ENCODE measurements at regions not wholly inside any gene's neighbourhood (a gene's known extent, or its start where the extent isn't known, plus 50 kb on each side); places are given as distances from the start of the nearest gene placed in this dataset.
"Not testable (repeated sequence)": the region's sequence is repeated elsewhere in the genome, so short reads cannot be mapped to it uniquely, and the experiment has no call there.

DNA sequence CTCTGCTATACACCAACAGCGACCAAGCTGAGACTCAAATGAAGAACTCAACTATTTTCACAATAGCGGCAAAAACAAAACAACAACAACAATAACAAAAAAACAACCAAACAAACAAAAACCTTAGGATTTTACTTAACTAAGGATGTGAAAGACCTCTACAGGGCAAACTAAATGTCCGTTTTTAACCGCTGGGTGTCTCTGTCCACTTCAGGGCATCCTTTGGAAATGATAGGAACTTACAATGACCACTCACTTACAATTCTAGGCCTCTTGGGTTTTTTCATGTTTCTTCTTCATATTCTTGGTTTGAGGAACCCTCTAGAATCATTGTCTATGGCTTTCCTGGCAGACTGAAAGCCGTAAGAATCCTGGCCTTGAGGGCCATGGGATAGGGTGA is 134.0 kb upstream of the FAM78B start:
- TF ChIP-seq CTCF (IDR thresholded peaks at IDR 0.05; ENCODE audit: borderline replicate concordance, control extremely low read depth, extremely low read depth, insufficient read depth, missing control alignments), result no peak
- in situ Hi-C loops (cut with MboI; ENCODE audit: low sequenced_read_pairs, unreplicated experiment), result no loop called here
- DNase-seq (ENCODE audit: low spot score), result no peak

DNA sequence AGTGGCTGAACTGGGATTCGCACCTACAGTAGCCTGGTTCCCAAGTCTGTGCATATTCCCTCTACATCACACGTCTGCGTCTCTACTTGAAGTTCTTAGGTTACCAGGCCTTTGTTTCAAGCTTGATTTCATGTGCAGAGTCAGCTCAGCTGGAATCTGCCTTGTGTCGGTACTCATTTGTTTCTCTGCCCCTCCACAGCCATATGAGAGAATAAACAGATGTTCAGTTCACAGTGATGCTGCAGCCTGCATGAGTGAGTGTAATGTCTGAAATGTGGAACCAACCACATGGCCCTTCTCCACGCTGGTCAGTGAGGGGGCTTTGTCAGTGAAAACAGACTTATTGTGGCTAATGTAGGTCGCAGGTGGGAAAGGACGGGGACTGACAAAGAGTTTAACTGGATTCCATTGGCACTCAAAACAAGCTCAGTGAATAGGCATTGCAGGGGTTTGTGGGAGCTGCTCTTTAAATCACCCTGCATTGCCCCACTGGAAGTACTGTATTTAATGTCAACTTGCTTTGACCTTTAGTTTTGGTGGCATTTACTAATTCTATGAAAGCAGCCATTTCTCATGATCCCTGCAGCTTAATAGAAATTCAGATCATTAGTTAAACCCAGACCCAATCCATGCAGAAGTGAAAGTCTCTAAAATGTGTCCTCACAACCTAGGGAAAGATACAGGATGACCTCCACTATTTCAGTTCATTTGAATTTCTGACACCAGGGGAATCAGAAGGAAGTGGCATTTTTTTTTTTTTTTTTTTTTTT is 136.4 kb upstream of the FAM78B start:
- in situ Hi-C loops (cut with MboI; ENCODE audit: low sequenced_read_pairs, unreplicated experiment), result no loop called here
- TF ChIP-seq CTCF (IDR thresholded peaks at IDR 0.05; ENCODE audit: borderline replicate concordance, control extremely low read depth, extremely low read depth, insufficient read depth, missing control alignments), result no peak
- DNase-seq (ENCODE audit: low spot score), result no peak

GRCh38 chr1:166304131-166304530 is 137.3 kb upstream of the FAM78B start:
- no peak for DNase-seq (ENCODE audit: low spot score)
- in situ Hi-C loops (cut with MboI; ENCODE audit: low sequenced_read_pairs, unreplicated experiment), result no loop called here
- TF ChIP-seq CTCF (IDR thresholded peaks at IDR 0.05; ENCODE audit: borderline replicate concordance, control extremely low read depth, extremely low read depth, insufficient read depth, missing control alignments), result no peak

DNA sequence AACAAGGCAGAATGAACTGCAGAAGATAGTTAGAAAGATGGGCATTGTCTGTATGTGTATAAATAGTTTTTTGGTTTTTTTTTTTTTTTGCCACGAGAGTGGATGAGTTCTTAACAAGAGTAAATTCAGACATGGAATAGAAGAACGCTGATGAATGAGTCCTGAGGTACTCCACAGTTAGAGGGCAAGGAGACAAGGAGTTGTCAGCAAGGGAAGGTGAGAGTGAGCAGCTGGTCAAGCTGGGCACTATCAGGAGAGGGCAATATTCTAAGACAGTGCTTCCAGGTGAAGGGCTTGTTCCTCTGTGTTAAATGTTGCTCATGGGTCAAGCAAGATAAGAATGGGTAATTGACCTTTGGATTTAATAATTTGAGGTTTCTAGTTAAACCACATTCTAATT is 138.6 kb upstream of the FAM78B start:
- no peak for TF ChIP-seq CTCF (IDR thresholded peaks at IDR 0.05; ENCODE audit: borderline replicate concordance, control extremely low read depth, extremely low read depth, insufficient read depth, missing control alignments)
- no peak for DNase-seq (ENCODE audit: low spot score)
- in situ Hi-C loops (cut with MboI; ENCODE audit: low sequenced_read_pairs, unreplicated experiment), result no loop called here

GRCh38 chr1:166307261-166308188 is 140.7 kb upstream of the FAM78B start:
- in situ Hi-C loops (cut with MboI; ENCODE audit: low sequenced_read_pairs, unreplicated experiment), result no loop called here
- no peak for DNase-seq (ENCODE audit: low spot score)
- TF ChIP-seq CTCF (IDR thresholded peaks at IDR 0.05; ENCODE audit: borderline replicate concordance, control extremely low read depth, extremely low read depth, insufficient read depth, missing control alignments), result no peak

GRCh38 chr1:166316306-166316705 is 149.5 kb upstream of the FAM78B start:
- DNase-seq (ENCODE audit: low spot score); in situ Hi-C loops (cut with MboI; ENCODE audit: low sequenced_read_pairs, unreplicated experiment): not testable (repeated sequence)

- in situ Hi-C loops (cut with MboI; ENCODE audit: low sequenced_read_pairs, unreplicated experiment), result no loop called here
- no peak for DNase-seq (ENCODE audit: low spot score)
- TF ChIP-seq CTCF (IDR thresholded peaks at IDR 0.05; ENCODE audit: borderline replicate concordance, control extremely low read depth, extremely low read depth, insufficient read depth, missing control alignments), result no peak
Measured at GRCh38 chr1:166322470-166322869, 155.7 kb upstream of the FAM78B start.
